ENCODE measurements at regions not wholly inside any gene's neighbourhood (a gene's known extent, or its start where the extent isn't known, plus 50 kb on each side); places are given as distances from the start of the nearest gene placed in this dataset.
"Not testable (repeated sequence)": the region's sequence is repeated elsewhere in the genome, so short reads cannot be mapped to it uniquely, and the experiment has no call there.

GRCh38 chr7:19376538-19376937 is 231.3 kb upstream of the FERD3L start:
- DNase-seq (ENCODE audit: low spot score) = no peak

GRCh38 chr7:19375976-19376375 is 230.8 kb upstream of the FERD3L start:
- no peak for DNase-seq (ENCODE audit: low spot score)

GRCh38 chr7:19373334-19373733 is 228.1 kb upstream of the FERD3L start:
- no peak for DNase-seq (ENCODE audit: low spot score)

- no peak for DNase-seq (ENCODE audit: low spot score)
These were observed 224.6 kb upstream of the FERD3L start for GRCh38 chr7:19369806-19370205.

GRCh38 chr7:19369182-19369581 is 224.0 kb upstream of the FERD3L start:
- no peak for DNase-seq (ENCODE audit: low spot score)

GRCh38 chr7:19368491-19368925 is 223.3 kb upstream of the FERD3L start:
- no peak for DNase-seq (ENCODE audit: low spot score)

- DNase-seq (ENCODE audit: low spot score) = no peak
These were observed 219.7 kb upstream of the FERD3L start for GRCh38 chr7:19364950-19365349.

GRCh38 chr7:19362099-19362498 is 216.9 kb upstream of the FERD3L start:
- no peak for DNase-seq (ENCODE audit: low spot score)

GRCh38 chr7:19353180-19353579 is 208.0 kb upstream of the FERD3L start:
- no peak for DNase-seq (ENCODE audit: low spot score)

GRCh38 chr7:19352305-19352695 is 207.1 kb upstream of the FERD3L start:
- DNase-seq (ENCODE audit: low spot score) = no peak

- no peak for DNase-seq (ENCODE audit: low spot score)
These were observed 206.4 kb upstream of the FERD3L start for GRCh38 chr7:19351341-19352304.

- no peak for DNase-seq (ENCODE audit: low spot score)
These were observed 194.3 kb upstream of the FERD3L start for GRCh38 chr7:19339512-19339911.

GRCh38 chr7:19338512-19338911 is 193.3 kb upstream of the FERD3L start:
- not testable (repeated sequence) for DNase-seq (ENCODE audit: low spot score)

GRCh38 chr7:19336836-19337383 is 191.7 kb upstream of the FERD3L start:
- DNase-seq (ENCODE audit: low spot score) = no peak

- no peak for DNase-seq (ENCODE audit: low spot score)
These were observed 188.5 kb upstream of the FERD3L start for GRCh38 chr7:19333706-19334105.

GRCh38 chr7:19327018-19327417 is 181.8 kb upstream of the FERD3L start:
- DNase-seq (ENCODE audit: low spot score) = no peak

GRCh38 chr7:19322002-19322401 is 176.8 kb upstream of the FERD3L start:
- no peak for DNase-seq (ENCODE audit: low spot score)

- DNase-seq (ENCODE audit: low spot score) = no peak
These were observed 173.1 kb upstream of the FERD3L start for GRCh38 chr7:19318287-19318686.

- no peak for DNase-seq (ENCODE audit: low spot score)
These were observed 172.2 kb upstream of the FERD3L start for GRCh38 chr7:19317461-19317860.

GRCh38 chr7:19312416-19312815 is 167.2 kb upstream of the FERD3L start:
- DNase-seq (ENCODE audit: low spot score) = no peak

GRCh38 chr7:19307554-19307953 is 162.3 kb upstream of the FERD3L start:
- no peak for DNase-seq (ENCODE audit: low spot score)

GRCh38 chr7:19305698-19306097 is 160.5 kb upstream of the FERD3L start:
- no peak for DNase-seq (ENCODE audit: low spot score)

GRCh38 chr7:19304086-19304485 is 158.9 kb upstream of the FERD3L start:
- no peak for DNase-seq (ENCODE audit: low spot score)

- DNase-seq (ENCODE audit: low spot score) = no peak
These were observed 157.5 kb upstream of the FERD3L start for GRCh38 chr7:19302731-19303130.

Data from kidney capillary endothelial cell (primary cell).